ENCODE measurements at regions not wholly inside any gene's neighbourhood (a gene's known extent, or its start where the extent isn't known, plus 50 kb on each side); places are given as distances from the start of the nearest gene placed in this dataset.

GRCh38 chr6:48735846-48736245, 624.8 kb upstream of the PTCHD4 start:
- TF ChIP-seq CTCF (IDR thresholded peaks at IDR 0.05) (no peak), POLR2A (IDR thresholded peaks at IDR 0.05; ENCODE audit: low read depth) (no peak), EP300 (IDR thresholded peaks at IDR 0.05) (no peak)

Data from esophagus muscularis mucosa (tissue), 4 donors.